ENCODE measurements at regions not wholly inside any gene's neighbourhood (a gene's known extent, or its start where the extent isn't known, plus 50 kb on each side); places are given as distances from the start of the nearest gene placed in this dataset.

DNA sequence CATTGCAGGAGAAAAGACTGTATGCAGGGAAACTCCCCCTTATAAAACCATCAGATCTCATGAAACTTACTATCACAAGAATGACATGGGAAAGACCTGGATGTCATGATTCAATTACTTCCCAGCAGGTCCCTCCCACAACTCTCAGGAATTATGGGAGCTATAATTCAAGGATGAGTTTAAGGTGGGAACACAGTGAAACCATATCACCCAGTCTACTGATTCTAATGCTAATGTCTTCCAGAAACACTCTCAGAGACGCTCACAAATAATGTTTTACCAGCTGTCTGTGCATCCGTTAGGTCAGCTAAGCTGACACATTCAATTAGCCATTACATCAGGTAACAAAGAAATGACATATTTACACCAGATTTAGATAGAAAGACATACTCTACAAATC, 637.9 kb downstream of the NLGN4Y start:
- no peak for DNase-seq

DNA sequence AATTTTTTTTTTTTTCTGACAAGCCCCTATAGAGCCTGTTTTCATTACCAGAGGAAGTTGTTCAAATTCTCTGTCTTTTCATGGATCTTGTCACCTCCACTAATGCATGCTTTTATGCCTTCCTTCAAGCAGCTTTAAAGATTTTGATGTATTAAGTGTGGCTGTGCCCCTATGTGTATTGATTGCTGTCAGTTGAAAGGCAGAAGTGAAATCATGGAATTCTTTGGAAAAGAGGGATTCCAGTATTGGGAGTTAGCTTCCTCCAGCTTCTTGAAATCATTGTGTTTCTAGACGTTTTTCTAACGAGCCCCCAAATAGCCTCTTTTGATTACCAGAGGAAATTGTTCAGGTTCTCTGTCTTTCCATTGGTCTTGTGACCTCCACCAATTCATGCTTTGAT, 655.6 kb downstream of the NLGN4Y start:
- no peak for DNase-seq

DNA sequence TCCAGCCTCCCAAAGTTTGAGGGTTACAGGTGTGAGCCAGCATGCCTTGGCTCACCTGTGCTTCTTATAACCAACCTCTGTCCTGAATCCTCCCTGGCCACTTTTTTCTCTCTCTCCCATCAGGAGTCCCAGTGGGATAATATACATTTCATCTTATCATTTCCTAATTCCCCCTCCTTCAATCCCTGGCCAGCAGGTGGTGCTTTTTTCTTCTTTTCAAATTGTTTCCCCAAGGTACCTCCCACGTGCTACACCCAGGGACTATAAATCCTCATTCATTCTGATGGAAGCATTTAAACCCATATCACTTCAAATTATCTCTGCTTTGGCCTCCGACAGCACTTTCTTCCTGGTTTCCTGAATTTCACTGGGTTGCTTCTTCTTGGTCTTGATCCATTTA, 704.7 kb downstream of the NLGN4Y start:
- DNase-seq: no peak

DNA sequence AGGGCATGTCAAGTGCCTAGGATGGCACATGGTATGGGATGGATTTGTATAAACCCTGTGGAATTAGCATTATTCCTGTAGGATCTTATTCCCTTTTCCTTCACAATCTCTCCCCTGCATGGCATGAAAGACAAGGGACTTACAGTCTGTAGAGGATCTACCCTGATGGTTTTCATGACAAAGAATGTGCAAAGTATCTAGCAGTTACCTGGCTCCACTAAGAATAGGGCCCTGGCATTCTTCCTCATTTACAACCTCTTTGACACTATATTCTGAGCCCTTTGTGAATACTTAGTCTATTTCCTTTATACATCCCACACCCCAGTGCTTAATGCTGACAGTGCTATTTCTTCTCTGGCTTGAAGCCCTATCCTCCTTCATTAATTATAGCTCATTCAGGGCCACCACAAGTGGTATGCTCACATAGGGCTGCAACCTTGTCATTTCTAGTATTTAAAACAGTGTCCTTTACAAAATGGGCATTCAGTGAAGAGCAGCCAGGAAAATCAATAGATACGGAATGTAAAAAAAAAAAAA, 715.3 kb downstream of the NLGN4Y start:
- no peak for DNase-seq

DNA sequence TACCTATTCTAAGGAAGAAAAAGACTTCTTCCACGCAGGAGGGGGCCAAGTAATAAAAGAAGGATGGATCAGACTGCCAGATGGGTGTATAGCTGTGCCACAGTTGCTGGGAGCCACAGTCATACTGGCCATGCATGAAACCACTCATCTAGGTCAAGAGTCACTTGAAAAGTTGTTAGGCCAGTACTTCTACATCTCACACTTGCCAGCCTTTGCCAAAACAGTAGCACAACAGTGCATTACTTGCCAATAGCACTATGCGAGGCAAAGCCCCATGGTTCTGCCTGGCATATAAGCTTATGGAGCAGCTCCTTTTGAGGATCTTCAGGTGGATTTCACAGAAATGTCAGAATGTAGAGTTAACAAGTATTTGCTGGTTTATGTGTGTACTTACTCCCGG, 735.0 kb downstream of the NLGN4Y start:
- DNase-seq: no peak

DNA sequence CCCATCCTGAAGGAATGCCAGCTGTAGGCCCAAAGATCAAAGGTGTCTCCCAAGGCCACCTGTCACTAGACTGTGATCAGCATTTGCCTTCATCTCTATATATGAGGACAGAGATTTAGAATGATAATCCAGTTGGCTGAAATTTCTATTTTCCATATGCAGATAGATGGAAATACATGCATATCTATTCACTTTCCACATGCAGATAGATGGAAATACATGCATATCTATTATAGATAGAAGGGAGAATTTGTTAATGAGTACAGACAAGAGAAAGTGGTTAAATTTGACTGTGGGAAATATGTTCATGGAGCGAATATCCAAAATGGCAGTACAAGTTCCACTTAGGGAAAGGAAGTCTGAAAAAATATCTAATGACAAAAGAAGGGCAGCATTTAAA, 762.2 kb downstream of the NLGN4Y start:
- no peak for DNase-seq

DNA sequence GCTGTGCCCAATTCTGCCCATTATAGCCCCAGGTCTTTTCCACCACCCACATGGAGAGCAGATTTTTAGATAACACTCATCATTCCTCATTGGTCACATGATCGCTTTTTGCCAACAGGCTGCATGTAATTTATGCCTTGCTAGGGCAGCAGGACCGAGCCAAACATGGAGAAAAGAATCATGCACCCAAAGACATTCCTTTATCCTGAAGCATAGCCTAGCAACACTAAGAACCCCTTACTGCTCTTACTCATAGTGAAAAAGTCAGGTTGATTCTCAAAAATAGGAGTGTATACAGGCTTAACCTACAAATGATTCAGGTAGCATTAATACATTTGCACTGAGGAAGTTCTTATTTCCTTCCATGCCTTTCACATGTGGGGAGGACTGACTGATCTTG, 765.5 kb downstream of the NLGN4Y start:
- no peak for DNase-seq

DNA sequence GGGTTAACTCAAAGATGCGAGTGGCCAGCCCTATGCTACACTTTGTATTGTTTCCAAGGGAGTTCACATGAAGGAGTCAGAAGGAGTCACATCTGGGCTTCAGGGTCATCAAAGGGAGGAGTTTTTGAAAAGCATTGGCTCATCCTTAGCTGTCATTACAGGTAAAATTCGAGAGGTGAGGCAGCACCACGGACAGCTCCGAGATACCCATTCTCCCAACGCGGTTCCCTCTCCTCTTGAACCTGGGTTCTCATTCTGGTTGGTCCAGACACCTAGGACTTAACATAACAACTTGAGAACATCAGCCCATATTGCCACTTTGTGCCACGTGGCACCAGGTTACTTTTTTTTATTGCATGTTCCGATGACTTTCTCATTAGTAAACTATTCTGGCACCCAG, 768.6 kb downstream of the NLGN4Y start:
- no peak for DNase-seq

DNA sequence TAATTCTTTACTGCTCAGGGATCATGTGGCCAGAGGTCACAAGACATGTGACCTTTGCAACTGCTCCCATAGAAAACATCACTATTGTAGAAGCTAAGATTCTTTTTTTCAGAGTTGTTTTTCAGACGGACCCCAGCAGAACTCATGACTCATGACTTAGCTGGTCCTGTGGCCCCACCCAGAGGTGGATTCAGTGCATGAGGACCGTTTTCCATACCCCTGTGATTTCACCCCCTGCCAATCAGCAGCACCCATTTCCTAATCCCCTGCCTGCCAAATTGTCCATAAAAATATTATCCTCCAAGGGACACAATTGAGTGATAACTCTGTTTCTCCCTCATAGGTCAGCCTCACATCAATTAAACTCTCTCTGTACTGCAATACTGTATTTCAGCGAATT, 777.5 kb downstream of the NLGN4Y start:
- no peak for DNase-seq

DNA sequence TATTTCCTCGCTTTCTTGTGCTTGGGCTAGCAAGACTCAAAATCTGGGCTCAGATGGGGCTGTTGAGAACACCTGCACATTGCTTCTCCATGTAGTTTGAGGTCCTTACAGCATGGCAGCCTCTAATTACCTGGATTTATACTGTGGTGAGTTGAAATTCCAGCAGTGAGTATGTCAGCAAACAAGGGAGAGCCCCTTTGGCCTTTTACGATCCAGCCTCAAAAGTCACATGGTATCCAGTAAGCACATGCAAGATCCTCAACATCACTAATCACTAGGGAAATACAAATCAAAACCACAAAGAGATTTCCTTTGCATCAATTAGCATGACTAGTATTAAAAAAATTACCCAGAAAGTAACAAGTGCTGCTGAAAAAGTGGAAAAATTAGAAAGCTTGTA, 787.8 kb downstream of the NLGN4Y start:
- no peak for DNase-seq

DNA sequence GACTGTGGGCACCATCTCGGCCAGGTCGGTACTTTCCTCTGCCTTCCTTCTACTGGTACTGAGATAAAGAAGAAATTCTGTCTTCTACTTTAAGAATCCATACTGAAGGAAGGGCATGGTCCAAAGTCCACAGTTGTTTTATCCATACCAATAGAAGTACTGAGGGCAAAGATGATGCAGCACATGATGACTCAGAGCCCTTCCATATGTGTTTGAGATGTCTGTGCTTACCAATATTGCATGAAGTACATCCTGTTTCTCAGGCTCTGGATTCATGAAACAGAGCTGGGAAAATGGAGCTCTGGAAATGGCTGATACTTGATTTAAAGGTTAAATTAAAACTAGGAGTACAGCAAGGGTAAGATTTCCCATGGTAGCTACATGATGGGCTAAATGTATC, 799.9 kb downstream of the NLGN4Y start:
- no peak for DNase-seq

DNA sequence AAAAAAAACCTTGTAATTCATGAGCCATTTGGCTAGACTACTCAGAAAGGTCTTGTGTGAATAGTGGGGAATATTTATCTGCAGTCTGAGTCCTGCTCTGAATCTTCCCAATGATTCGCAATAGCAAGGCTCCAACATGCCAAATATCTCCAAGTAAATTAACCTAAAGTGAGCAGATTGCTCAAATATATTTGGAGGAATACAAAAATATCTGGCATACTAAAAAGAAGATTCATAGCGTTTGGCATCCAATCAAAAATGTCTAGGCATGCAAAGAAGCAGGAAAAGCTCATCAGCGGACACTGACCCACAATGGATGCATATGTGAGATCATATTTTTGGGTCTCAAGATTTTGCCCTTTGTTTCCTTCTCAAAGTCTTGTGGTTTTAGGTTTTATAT, 800.9 kb downstream of the NLGN4Y start:
- DNase-seq: no peak

DNA sequence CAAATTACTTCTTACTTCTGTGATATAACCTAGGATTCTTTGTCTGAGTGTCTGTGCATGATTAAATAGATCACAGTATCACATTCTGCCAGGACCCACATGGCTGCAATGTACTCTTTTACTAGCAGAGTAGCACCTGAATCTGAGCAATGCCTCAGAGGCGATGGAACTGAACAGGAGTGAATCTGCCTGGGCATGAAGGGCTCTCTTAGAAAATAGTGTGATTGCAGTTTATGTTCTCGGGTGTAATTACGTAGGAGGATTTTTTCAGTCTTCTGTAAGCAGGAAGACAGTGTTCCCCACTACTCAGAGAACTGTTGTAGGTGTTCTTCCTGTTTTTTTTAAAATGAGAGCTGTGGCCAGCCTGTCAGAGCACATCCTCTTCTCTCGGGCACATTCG, 802.3 kb downstream of the NLGN4Y start:
- DNase-seq: no peak

DNA sequence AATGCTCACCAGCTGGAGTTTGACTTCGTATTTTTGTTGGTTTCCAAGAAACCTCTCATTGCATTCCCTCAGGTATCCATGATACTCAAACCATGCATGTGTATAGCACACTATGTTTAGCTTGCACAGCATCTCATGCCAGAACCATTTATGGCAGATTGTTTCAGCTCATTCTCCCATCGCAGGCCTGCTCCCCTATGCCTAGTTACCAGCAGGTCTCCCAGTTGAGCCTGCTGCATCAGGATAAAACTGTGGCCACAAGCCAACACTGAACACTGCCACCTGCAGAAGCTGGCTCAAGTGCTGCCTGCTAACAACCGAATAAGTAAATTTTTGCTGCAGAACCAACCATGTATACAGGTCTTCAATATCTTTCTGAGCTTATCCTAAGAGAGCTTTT, 804.5 kb downstream of the NLGN4Y start:
- DNase-seq: no peak

DNA sequence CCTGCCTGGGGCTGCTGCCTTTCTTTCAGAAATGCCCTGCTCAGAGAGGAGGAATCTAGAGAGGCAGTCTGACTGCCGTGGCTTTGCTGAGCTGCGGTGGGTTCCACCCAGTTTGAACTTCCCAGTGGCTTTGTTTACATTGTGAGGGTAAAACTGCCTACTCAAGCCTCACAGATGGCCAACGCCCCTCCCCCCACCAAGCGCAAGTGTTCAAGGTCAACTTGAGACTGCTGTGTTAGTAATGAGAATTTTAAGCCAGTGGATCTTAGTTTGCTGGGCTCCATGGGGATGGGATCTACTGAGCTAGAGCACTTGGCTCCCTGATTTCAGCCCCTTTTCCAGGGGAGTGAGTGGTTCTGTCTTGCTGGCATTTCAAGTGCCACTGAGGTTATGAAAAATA, 819.2 kb downstream of the NLGN4Y start:
- DNase-seq: no peak

DNA sequence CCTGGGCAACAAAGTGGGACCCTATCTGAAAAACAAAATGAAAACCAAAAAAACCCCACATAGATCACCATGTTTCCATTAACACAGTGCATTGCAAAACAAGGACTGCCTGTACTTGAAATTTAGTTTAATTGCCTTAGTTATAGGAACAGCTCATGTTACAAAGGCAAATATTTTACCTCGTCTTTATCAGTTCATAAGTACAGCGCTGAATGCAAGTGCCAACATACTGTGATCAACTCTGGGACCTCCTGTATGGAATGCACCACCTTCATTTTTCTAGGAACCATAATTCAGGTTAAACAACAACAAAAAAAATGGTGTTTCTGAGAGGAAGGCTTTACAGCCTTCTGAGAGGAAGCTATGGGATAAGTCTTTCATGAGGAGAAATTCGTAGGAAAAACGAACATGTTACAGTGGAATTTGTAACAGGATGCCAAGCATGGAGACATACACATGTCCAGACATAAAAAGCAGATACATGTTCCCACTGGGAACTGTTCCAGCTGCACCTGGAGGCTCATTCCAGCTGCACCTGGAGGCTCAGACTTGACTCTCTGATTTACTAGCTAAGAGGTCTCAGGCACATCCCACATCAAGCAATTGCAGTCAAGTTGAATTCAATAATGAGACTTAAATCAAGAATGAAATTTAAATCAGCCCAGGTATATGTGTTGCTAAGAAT, 821.3 kb downstream of the NLGN4Y start:
- no peak for DNase-seq

DNA sequence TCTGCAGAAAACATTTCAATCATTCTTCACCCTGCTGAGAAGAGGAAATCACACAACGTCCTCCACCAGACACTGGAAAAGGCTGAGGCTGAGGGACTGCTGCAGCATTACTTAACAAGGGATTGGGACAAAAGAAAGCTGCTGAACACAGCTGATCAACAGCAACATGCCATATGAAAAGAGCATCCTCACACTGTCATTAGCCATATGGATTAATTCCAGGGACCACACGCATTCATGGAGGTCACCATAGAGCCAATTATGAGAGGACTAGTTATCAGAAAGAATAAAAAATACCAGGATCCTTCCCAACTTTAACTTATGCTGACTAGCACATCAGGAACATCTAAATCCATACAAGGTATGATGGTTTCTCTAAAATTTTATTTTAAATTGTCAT, 825.0 kb downstream of the NLGN4Y start:
- no peak for DNase-seq

DNA sequence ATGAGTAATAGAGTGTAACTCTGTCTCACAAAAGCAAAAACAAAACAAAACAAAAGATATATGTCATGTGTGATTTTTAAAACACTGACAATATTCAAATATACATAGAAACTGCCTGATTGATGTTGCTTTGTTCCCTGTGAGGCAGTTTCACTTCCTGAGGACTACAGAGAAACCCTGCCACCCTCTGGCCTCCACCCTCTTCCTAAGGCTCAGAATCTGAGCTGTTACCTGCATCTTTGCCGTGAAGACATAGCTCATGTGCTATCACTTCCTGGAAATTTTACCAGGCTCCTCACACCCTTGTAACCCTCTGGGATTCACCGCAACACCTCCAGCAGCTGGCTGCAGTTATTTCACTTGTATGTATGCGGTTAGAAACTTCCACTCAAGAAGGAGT, 831.0 kb downstream of the NLGN4Y start:
- no peak for DNase-seq

DNA sequence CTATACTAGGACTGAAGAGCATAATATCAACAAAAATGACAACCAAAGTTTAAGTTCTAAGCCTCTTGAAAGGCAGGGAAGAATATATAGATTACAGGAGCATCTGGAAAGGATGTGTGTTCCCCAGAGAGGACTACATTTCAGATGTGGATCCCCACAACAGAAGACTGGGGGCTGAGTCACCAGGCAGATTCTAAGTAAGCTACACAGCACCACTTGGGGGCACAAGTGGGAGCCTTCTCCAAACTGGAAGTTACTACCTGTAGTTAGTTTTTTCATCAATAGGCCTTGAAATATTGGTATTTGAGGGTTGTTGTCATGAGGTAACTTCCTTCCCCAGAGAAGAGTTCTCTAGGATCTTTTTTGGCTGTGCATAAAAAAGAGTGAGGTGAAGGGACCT, 836.1 kb downstream of the NLGN4Y start:
- DNase-seq: no peak

DNA sequence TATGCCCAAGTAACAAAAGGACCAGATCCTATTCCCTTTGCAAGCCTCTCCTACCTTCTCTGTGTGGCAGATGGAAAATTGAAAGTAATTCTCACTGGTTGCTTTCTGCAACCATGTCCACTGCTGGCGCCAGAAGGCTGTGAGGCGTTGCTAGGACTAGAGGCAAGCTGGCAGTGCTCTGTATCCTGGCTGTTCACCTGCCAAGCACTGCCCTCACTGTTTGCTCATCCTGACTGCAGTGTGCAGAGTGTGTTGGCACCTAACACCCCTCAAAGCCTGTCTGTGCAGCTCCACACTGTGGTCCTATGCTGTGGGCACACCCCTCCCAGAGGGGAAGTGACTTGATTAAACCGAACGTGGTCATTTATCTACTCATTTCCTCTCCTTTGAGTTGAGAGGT, 840.7 kb downstream of the NLGN4Y start:
- DNase-seq: no peak

DNA sequence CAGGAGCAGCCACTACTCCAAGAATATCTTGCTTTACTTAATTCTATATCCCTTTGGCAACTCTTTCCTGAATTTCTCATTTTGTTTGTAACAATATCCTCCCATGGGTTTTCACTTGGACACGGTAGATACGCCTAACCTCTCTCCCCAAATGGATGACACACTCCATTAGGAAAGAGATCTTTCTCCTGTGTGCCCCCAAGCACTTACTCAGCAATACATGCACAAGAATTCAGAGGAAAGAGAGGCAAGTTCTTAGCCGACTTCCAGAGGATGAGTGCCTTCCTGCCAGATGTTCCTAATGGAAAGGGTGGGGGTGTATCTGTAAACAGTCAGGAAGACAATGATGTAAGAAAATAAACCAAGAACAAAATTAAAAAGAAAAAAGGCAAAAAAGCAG, 844.5 kb downstream of the NLGN4Y start:
- no peak for DNase-seq

DNA sequence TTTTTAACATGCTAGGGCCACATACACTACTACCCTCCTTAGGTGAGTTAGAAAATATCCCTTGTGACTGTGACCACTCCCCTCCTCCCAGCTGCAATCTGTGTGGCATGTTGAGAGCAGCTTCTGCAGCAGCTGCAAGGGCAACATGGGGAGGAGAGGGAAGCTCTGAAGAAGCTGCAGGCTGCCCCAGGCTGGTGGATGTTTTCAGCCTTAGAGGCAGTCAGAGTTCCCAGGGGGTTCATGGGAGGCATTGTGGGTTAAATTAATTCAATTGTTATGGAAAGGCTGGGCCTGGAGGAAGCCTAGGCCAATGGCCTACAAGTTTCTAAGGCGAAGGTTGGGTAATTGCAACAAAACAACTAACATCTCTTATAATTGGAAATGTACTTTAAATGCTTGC, 860.8 kb downstream of the NLGN4Y start:
- no peak for DNase-seq

DNA sequence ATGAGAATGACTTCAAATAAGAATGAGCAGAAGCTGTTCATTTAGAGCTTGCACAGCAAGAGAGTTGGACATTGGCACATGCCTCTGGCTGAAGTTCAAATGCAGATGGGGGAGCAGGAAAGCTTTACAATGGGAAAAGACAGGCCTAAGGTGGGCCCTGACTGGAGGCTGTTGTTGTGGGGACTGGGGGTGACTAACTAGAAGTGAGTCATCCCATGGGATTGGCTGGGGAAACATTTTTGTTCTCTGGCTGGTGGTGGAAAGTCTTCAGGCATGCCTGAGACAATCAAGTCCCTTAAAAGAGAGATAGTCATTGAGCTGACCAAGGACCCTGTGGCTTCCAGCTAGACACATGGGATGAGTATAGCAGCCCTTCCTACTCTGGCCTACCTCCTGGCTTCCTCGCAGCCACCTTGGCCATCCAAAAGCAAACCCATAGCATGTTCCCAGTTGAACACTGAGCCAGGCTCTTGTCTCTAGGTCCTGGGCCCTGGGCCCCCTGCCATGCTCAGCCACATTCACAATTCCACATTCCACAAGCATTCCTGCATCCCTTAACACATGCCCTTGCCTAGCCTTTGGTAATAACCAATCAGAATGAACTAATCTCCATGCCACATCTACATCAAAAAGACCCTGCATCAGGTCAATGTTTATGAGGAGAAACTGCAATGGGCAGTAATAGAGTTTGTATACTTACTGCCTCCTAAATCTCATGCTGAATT, 873.4 kb downstream of the NLGN4Y start:
- no peak for DNase-seq

DNA sequence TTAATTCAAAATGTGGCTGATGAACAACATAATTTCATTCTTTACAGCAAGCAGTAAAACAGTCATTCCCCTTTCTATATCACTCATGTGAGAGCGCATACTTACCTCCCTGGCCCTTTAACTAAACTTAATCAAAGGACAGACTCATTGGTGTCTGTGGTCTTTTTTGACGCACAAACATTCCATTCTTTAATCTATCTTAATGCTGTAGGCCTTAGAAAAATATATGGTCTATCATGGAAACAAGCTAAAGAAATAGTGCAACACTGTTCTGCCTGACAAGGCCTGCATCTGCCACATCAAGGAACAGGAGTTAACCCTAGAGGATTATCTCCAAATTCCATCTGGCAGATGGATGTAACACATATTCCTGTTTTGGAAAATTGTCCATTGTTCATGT, 878.1 kb downstream of the NLGN4Y start:
- no peak for DNase-seq

DNA sequence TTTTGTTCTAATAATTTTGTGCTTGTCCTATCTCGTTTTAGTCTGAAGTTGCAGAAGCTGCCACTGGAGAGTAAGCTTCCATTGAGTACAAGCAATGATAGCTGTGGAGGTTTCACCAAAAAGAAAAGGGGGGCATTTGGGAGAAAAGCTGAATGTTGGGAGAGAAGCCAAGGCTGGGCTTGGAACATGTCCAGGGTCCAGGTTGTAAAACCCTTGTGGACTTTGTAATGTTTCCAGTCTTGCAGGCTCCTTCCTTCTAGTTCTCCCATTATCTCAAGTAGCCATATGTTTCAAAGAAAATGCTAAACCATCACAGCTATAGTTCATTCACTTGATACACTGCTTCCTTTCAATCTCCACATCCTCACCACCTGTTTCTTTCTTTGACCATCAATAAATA, 880.2 kb downstream of the NLGN4Y start:
- DNase-seq: no peak

Data from inflammatory macrophage treated with lipopolysaccharide for 1 hour (primary cell).